ENCODE measurements at regions not wholly inside any gene's neighbourhood (a gene's known extent, or its start where the extent isn't known, plus 50 kb on each side); places are given as distances from the start of the nearest gene placed in this dataset.

GRCh38 chr6:67664942-67665341, 970.1 kb upstream of the ADGRB3 start:
- TF ChIP-seq CTCF (IDR thresholded peaks at IDR 0.05; ENCODE audit: low read depth, low read length) (no peak), EZH2phosphoT487 (IDR thresholded peaks at IDR 0.05; ENCODE audit: low read depth) (no peak)
